ENCODE measurements at regions not wholly inside any gene's neighbourhood (a gene's known extent, or its start where the extent isn't known, plus 50 kb on each side); places are given as distances from the start of the nearest gene placed in this dataset.
"Not testable (repeated sequence)": the region's sequence is repeated elsewhere in the genome, so short reads cannot be mapped to it uniquely, and the experiment has no call there.

- H3K27ac Mint-ChIP-seq; ATAC-seq (ENCODE audit: low read depth); H3K36me3 Mint-ChIP-seq; H3K4me3 Mint-ChIP-seq; DNase-seq (ENCODE audit: low spot score in 2 of 2); H3K4me1 Mint-ChIP-seq; H3K27me3 Mint-ChIP-seq; H3K9me3 Mint-ChIP-seq: not testable (repeated sequence)
These were observed 52.7 kb downstream of the CTAGE6 start for GRCh38 chr7:143704813-143705212.

GRCh38 chr7:143700759-143701699 lies 56.5 kb downstream of the CTAGE6 start:
- ATAC-seq (ENCODE audit: low read depth): peak; percentile 98
- not testable (repeated sequence) for H3K4me3 Mint-ChIP-seq; H3K4me1 Mint-ChIP-seq; H3K36me3 Mint-ChIP-seq; H3K27ac Mint-ChIP-seq; H3K9me3 Mint-ChIP-seq; H3K27me3 Mint-ChIP-seq; DNase-seq (ENCODE audit: low spot score in 2 of 2)
